ENCODE measurements at regions not wholly inside any gene's neighbourhood (a gene's known extent, or its start where the extent isn't known, plus 50 kb on each side); places are given as distances from the start of the nearest gene placed in this dataset.

GRCh38 chr1:87230501-87230900, 98.2 kb upstream of the LMO4 start:
- Histone ChIP-seq H3K36me3 (ENCODE audit: insufficient read depth, low read length, poor library complexity, severe bottlenecking) (no peaks in the 10 kb centered on the region), H3K27me3 (replicated peaks; ENCODE audit: insufficient read depth, low read depth, low read length, poor library complexity) (peaks cover 3% of the 10 kb centered on the region), H3K9me3 (ENCODE audit: low read depth, low read length, poor library complexity, severe bottlenecking) (no peaks in the 10 kb centered on the region), H3K27ac (ENCODE audit: low read depth, low read length, poor library complexity, severe bottlenecking) (no peak overlapping the region), H3K4me1 (ENCODE audit: insufficient read depth, low read length, poor library complexity, severe bottlenecking) (no peaks in the 10 kb centered on the region), H3K4me3 (ENCODE audit: low read depth, low read length, poor library complexity, severe bottlenecking) (no peak overlapping the region)
- no TSS peak for BruUV-seq (replicated peaks)
- TF ChIP-seq, protein P1, sequence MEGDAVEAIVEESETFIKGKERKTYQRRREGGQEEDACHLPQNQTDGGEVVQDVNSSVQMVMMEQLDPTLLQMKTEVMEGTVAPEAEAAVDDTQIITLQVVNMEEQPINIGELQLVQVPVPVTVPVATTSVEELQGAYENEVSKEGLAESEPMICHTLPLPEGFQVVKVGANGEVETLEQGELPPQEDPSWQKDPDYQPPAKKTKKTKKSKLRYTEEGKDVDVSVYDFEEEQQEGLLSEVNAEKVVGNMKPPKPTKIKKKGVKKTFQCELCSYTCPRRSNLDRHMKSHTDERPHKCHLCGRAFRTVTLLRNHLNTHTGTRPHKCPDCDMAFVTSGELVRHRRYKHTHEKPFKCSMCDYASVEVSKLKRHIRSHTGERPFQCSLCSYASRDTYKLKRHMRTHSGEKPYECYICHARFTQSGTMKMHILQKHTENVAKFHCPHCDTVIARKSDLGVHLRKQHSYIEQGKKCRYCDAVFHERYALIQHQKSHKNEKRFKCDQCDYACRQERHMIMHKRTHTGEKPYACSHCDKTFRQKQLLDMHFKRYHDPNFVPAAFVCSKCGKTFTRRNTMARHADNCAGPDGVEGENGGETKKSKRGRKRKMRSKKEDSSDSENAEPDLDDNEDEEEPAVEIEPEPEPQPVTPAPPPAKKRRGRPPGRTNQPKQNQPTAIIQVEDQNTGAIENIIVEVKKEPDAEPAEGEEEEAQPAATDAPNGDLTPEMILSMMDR (conservative IDR thresholded peaks at IDR 0.05; ENCODE audit: low read depth, low read length): no peak
- no peak for TF ChIP-seq EZH2 (IDR thresholded peaks at IDR 0.05; ENCODE audit: borderline replicate concordance, low read depth, low read length, poor library complexity, severe bottlenecking)
- ChIA-PET POLR2A (ENCODE audit: low non-redundant PET) (no interaction called here), CTCF (no interaction called here)
- intact Hi-C loops (cut with micrococcal nuclease; ENCODE audit: unreplicated experiment): no loop called here
- DNase-seq (ENCODE audit: low spot score): no peak

DNA sequence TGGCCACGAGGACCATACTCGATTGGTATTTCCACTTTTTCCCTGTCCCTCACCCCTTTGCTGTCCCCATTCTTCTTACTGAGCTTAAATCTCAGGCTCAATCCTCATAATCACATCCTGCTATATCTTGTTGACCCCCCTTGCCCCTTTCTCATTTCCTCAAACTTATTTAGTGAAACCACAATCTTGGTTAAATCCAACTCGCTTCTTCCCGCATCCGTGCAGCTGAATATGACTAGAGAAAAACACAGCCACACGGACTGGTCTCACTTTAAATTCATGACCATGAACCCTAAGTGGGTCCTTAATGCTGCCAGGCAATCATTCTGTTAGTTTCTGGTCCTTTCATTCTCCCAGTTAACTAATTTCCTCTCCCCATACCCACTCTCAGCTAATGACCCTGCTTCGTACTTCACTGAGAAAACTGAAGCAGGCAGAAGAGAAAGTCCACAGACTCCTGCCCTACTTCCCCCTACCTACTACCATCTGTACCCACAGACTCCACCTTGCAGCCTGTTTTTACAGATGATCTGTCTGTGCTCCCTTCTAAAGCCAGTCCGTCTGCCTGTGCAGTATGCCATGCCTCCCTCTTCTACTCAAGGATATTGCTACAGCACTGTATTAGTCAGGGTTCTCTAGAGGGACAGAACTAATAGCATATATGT, 96.8 kb upstream of the LMO4 start:
- Histone ChIP-seq H3K4me1 (ENCODE audit: insufficient read depth, low read length, poor library complexity, severe bottlenecking) (no peaks in the 10 kb centered on the region), H3K27me3 (replicated peaks; ENCODE audit: insufficient read depth, low read depth, low read length, poor library complexity) (peaks cover 4% of the 10 kb centered on the region), H3K27ac (ENCODE audit: low read depth, low read length, poor library complexity, severe bottlenecking) (no peak overlapping the region), H3K9me3 (ENCODE audit: low read depth, low read length, poor library complexity, severe bottlenecking) (no peaks in the 10 kb centered on the region), H3K4me3 (ENCODE audit: low read depth, low read length, poor library complexity, severe bottlenecking) (no peak overlapping the region), H3K36me3 (ENCODE audit: insufficient read depth, low read length, poor library complexity, severe bottlenecking) (no peaks in the 10 kb centered on the region)
- no TSS peak for BruUV-seq (replicated peaks)
- TF ChIP-seq EZH2 (IDR thresholded peaks at IDR 0.05; ENCODE audit: borderline replicate concordance, low read depth, low read length, poor library complexity, severe bottlenecking): no peak
- TF ChIP-seq, protein P1 (conservative IDR thresholded peaks at IDR 0.05; ENCODE audit: low read depth, low read length): no peak
- no peak for DNase-seq (ENCODE audit: low spot score)
- intact Hi-C loops (cut with micrococcal nuclease; ENCODE audit: unreplicated experiment): no loop called here
- ChIA-PET CTCF (no interaction called here), POLR2A (ENCODE audit: low non-redundant PET) (no interaction called here)

GRCh38 chr1:87236585-87236984, 92.1 kb upstream of the LMO4 start:
- Histone ChIP-seq H3K9me3 (ENCODE audit: low read depth, low read length, poor library complexity, severe bottlenecking) (no peaks in the 10 kb centered on the region), H3K27ac (ENCODE audit: low read depth, low read length, poor library complexity, severe bottlenecking) (no peak overlapping the region), H3K4me3 (ENCODE audit: low read depth, low read length, poor library complexity, severe bottlenecking) (no peak overlapping the region), H3K27me3 (replicated peaks; ENCODE audit: insufficient read depth, low read depth, low read length, poor library complexity) (peaks cover 4% of the 10 kb centered on the region), H3K36me3 (ENCODE audit: insufficient read depth, low read length, poor library complexity, severe bottlenecking) (no peaks in the 10 kb centered on the region), H3K4me1 (ENCODE audit: insufficient read depth, low read length, poor library complexity, severe bottlenecking) (no peaks in the 10 kb centered on the region)
- TF ChIP-seq, protein P1 (conservative IDR thresholded peaks at IDR 0.05; ENCODE audit: low read depth, low read length): no peak
- no peak for TF ChIP-seq EZH2 (IDR thresholded peaks at IDR 0.05; ENCODE audit: borderline replicate concordance, low read depth, low read length, poor library complexity, severe bottlenecking)
- no peak for DNase-seq (ENCODE audit: low spot score)
- POLR2A ChIA-PET (ENCODE audit: low non-redundant PET): no interaction called here
- intact Hi-C loops (cut with micrococcal nuclease; ENCODE audit: unreplicated experiment): no loop called here
- CTCF ChIA-PET: no interaction called here
- BruUV-seq (replicated peaks): no TSS peak
